Stomach (tissue), 8 donors: ENCODE measurements at regions not wholly inside any gene's neighbourhood (a gene's known extent, or its start where the extent isn't known, plus 50 kb on each side); places are given as distances from the start of the nearest gene placed in this dataset.

Experiments used
- DNase-seq, 2 donors: peaks; one replicate each; pipeline versions ENCODE4 v3.0.0 to v3.0.0-alpha.2; 2013 to 2019
- H3K27ac ChIP-seq, 5 donors: fragments of 200-600 bp in 4 of 5; sonication (generic) in 4 of 5; one replicate each; pipeline ENCODE4 v1.5.1; 2013 to 2019; ENCODE audit warnings: mild to moderate bottlenecking in 1 of 5, moderate library complexity in 1 of 5
- H3K27me3 ChIP-seq, 3 donors: fragments of 200-600 bp; sonication (generic); one replicate each; pipeline ENCODE4 v1.5.1; 2017 to 2019; ENCODE audit warnings: mixed run types in 1 of 3
- H3K36me3 ChIP-seq, 4 donors: fragments of 200-600 bp; sonication (generic); 1 replicate in 3 of 4; 2 replicates in 1 of 4; pipeline ENCODE4 v1.5.1; 2016 to 2019
- H3K4me1 ChIP-seq, 4 donors: fragments of 200-600 bp; sonication (generic); one replicate each; pipeline ENCODE4 v1.5.1; 2016 to 2019
- H3K4me3 ChIP-seq, 4 donors: fragments of 200-600 bp; sonication (generic) in 3 of 4; one replicate each; pipeline ENCODE4 v1.5.1; 2016 to 2019; ENCODE audit warnings: mild to moderate bottlenecking in 1 of 4
- H3K9me3 ChIP-seq, 4 donors: fragments of 200-600 bp; sonication (generic); one replicate each; pipeline ENCODE4 v1.5.1; 2016 to 2019
- CTCF ChIP-seq, 7 experiments: fragments of 450-650 bp in 4 of 7; fragments of 200-600 bp in 3 of 7; sonication (generic) in 3 of 7; IDR thresholded peaks; one replicate each; pipeline ENCODE4 v1.5.1; 2016 to 2019; ENCODE audit warnings: antibody characterized with exemption in 7 of 7, control low read depth in 2 of 7, mild to moderate bottlenecking in 1 of 7
- EP300 ChIP-seq: sonication (generic); formaldehyde crosslinking; IDR thresholded peaks from one replicate; pipeline ENCODE4 v1.6.1; 2017; ENCODE audit warnings: antibody characterized with exemption
- POLR2A ChIP-seq, 4 donors: fragments of 450-650 bp; IDR thresholded peaks; one replicate each; pipeline ENCODE4 v1.6.1; 2016; ENCODE audit warnings: antibody characterized with exemption in 4 of 4, control low read depth in 2 of 4, mild to moderate bottlenecking in 1 of 4, moderate library complexity in 1 of 4
- POLR2AphosphoS5 ChIP-seq, 3 donors: sonication (generic); formaldehyde crosslinking; IDR thresholded peaks; one replicate each; pipeline ENCODE4 v1.6.1; 2016; ENCODE audit warnings: antibody characterized with exemption in 3 of 3
- WGBS, 5 donors: extraction: QIAGEN DNeasy Blood & Tissue Kit in 3 of 5; methylation state at CpG; one replicate each; pipeline versions ENCODE4 v1.1.5 to v1.1.7; 2013 to 2018; 5-methylcytosine and 5-hydroxymethylcytosine counted together
- intact Hi-C: fragments of 100-400 bp; cut with DNase I; formaldehyde crosslinking; loops from one replicate; pipeline ENCODE4 v1.15.1; 2023; ENCODE audit warnings: low total_unique reads
- donor health status: healthy with polysubstance abuse.
- donor health status: Bipolar disorder and iron deficiency.
- donor health status: healthy.

- intact Hi-C loops, result no loop called here
- Histone ChIP-seq H3K27ac (no peak overlapping the region), H3K4me1 (no peaks in the 10 kb centered on the region), H3K27me3 (no peaks in the 10 kb centered on the region), H3K36me3 (no peaks in the 10 kb centered on the region), H3K9me3 (no peaks in the 10 kb centered on the region), H3K4me3 (no peak overlapping the region)
- no peak for TF ChIP-seq POLR2A (IDR thresholded peaks at IDR 0.05)
- TF ChIP-seq POLR2AphosphoS5 (IDR thresholded peaks at IDR 0.05), result no peak
- no peak for TF ChIP-seq EP300
- TF ChIP-seq CTCF (IDR thresholded peaks at IDR 0.05), result no peak
- no peak for DNase-seq
- WGBS, 5 donors, result 59 to 77% (median 67%) methylated on average over 3 of the region's 3 CpGs
Measured at GRCh38 chr5:97494465-97494864, 311.4 kb upstream of the RIOK2 start.

GRCh38 chr5:97495301-97495700 lies 312.3 kb upstream of the RIOK2 start:
- intact Hi-C loops, result no loop called here
- Histone ChIP-seq H3K4me3 (no peak overlapping the region), H3K27ac (no peak overlapping the region), H3K27me3 (no peaks in the 10 kb centered on the region), H3K9me3 (no peaks in the 10 kb centered on the region), H3K36me3 (no peaks in the 10 kb centered on the region), H3K4me1 (no peaks in the 10 kb centered on the region)
- no peak for DNase-seq
- TF ChIP-seq CTCF (IDR thresholded peaks at IDR 0.05) (no peak), POLR2AphosphoS5 (IDR thresholded peaks at IDR 0.05) (no peak), POLR2A (IDR thresholded peaks at IDR 0.05) (no peak)

- Histone ChIP-seq H3K27me3 (no peaks in the 10 kb centered on the region), H3K9me3 (no peaks in the 10 kb centered on the region), H3K27ac (no peak overlapping the region), H3K4me3 (no peak overlapping the region), H3K36me3 (no peaks in the 10 kb centered on the region), H3K4me1 (no peaks in the 10 kb centered on the region)
- 57 to 85% (median 70%) methylated on average over 2 of the region's 2 CpGs for WGBS, 5 donors
- no peak for DNase-seq
- TF ChIP-seq EP300, result no peak
- no peak for TF ChIP-seq POLR2AphosphoS5 (IDR thresholded peaks at IDR 0.05)
- no peak for TF ChIP-seq POLR2A (IDR thresholded peaks at IDR 0.05)
- TF ChIP-seq CTCF (IDR thresholded peaks at IDR 0.05), result no peak
- intact Hi-C loops, result no loop called here
Measured at GRCh38 chr5:97496037-97496436, 313.0 kb upstream of the RIOK2 start.

- Histone ChIP-seq H3K4me3 (no peak overlapping the region), H3K4me1 (no peaks in the 10 kb centered on the region), H3K36me3 (no peaks in the 10 kb centered on the region), H3K27ac (no peak overlapping the region), H3K9me3 (no peaks in the 10 kb centered on the region), H3K27me3 (no peaks in the 10 kb centered on the region)
- intact Hi-C loops, result no loop called here
- WGBS, 5 donors, result 74 to 94% (median 79%) methylated on average over 1 of the region's 1 CpG
- no peak for DNase-seq
- TF ChIP-seq POLR2A (IDR thresholded peaks at IDR 0.05) (no peak), POLR2AphosphoS5 (IDR thresholded peaks at IDR 0.05) (no peak), CTCF (IDR thresholded peaks at IDR 0.05) (no peak), EP300 (no peak)
Measured at GRCh38 chr5:97498657-97499056, 315.6 kb upstream of the RIOK2 start.

- 60 to 70% (median 62%) methylated on average over 6 of the region's 6 CpGs for WGBS, 5 donors
- H3K4me3 ChIP-seq, result no peak overlapping the region
- intact Hi-C loops, result no loop called here
- no peak for DNase-seq
- no peak overlapping the region for H3K27ac ChIP-seq
- H3K4me1 ChIP-seq, result no peaks in the 10 kb centered on the region
- TF ChIP-seq CTCF (IDR thresholded peaks at IDR 0.05) (no peak), EP300 (no peak), POLR2AphosphoS5 (IDR thresholded peaks at IDR 0.05) (no peak), POLR2A (IDR thresholded peaks at IDR 0.05) (no peak)
- no peaks in the 10 kb centered on the region for H3K27me3 ChIP-seq
- H3K9me3 ChIP-seq, result no peaks in the 10 kb centered on the region
- H3K36me3 ChIP-seq, result no peaks in the 10 kb centered on the region
Measured at GRCh38 chr5:97499605-97500004, 316.6 kb upstream of the RIOK2 start.
